Nephron (organoid): ENCODE measurements at regions not wholly inside any gene's neighbourhood (a gene's known extent, or its start where the extent isn't known, plus 50 kb on each side); places are given as distances from the start of the nearest gene placed in this dataset.

Experiments used
- H3K27ac Mint-ChIP-seq, 3 experiments: 2 replicates each; pipeline ENCODE4 v1.8.0; 2020; ENCODE audit warnings: mixed read lengths in 3 of 3, mild to moderate bottlenecking in 2 of 3, moderate library complexity in 1 of 3
- H3K27me3 Mint-ChIP-seq: 2 replicates; pipeline ENCODE4 v1.8.0; 2021; ENCODE audit warnings: low read depth, mild to moderate bottlenecking, moderate library complexity, mixed read lengths
- H3K36me3 Mint-ChIP-seq: 2 replicates; pipeline ENCODE4 v1.8.0; 2020; ENCODE audit warnings: low read depth, mixed read lengths
- H3K4me1 Mint-ChIP-seq: 2 replicates; pipeline ENCODE4 v1.8.0; 2020; ENCODE audit warnings: mixed read lengths
- H3K4me3 Mint-ChIP-seq, 3 experiments: 2 replicates each; pipeline ENCODE4 v1.8.0; 2020; ENCODE audit warnings: mild to moderate bottlenecking in 3 of 3, mixed read lengths in 3 of 3, moderate library complexity in 2 of 3
- H3K9me3 Mint-ChIP-seq: 2 replicates; pipeline ENCODE4 v1.8.0; 2020; ENCODE audit warnings: mixed read lengths
- CTCF ChIP-seq, 3 experiments: fragments of 200-600 bp; sonication (generic); IDR thresholded peaks; one replicate each; pipeline ENCODE4 v1.5.0; 2021; ENCODE audit warnings: antibody characterized with exemption in 3 of 3; ENCODE audit not compliant: unreplicated experiment in 3 of 3

GRCh38 chr5:4665911-4666310 lies 474.2 kb upstream of the ADAMTS16 start:
- no peak for TF ChIP-seq CTCF (IDR thresholded peaks at IDR 0.05; ENCODE audit: unreplicated experiment in 3 of 3)
- no peak overlapping the region for H3K27ac Mint-ChIP-seq
- H3K27me3 Mint-ChIP-seq, result peaks cover 6% of the 10 kb centered on the region
- no peaks in the 10 kb centered on the region for H3K36me3 Mint-ChIP-seq
- H3K4me1 Mint-ChIP-seq, result peaks cover 22% of the 10 kb centered on the region
- no peak overlapping the region for H3K4me3 Mint-ChIP-seq
- no peaks in the 10 kb centered on the region for H3K9me3 Mint-ChIP-seq

DNA sequence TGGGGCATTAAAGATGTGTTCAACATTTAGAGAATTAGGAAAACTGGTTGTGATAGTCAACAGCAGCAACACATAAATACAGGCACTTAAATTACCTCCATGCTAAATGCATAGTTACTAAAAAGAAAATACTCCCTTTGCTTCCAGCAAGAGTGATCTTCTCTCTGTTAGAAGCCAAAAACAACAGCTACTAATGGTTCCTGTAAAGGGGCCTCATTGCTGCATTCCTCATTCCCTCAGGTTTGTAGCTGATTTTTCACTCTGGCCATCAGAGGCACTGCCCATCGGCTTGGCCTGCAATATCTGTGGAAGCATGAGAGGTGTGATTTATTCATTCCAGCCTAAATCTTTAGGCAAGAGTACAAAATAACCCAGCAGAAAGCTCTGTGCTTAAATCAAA lies 466.0 kb upstream of the ADAMTS16 start:
- no peak for TF ChIP-seq CTCF (IDR thresholded peaks at IDR 0.05; ENCODE audit: unreplicated experiment in 3 of 3)
- Mint-ChIP-seq H3K9me3 (no peaks in the 10 kb centered on the region), H3K27me3 (peaks cover 4% of the 10 kb centered on the region), H3K4me1 (peaks cover 26% of the 10 kb centered on the region), H3K4me3 (peak overlapping the region in 1 of 3 experiments; percentile 34), H3K36me3 (no peaks in the 10 kb centered on the region), H3K27ac (peak overlapping the region; percentile 92 to 99 (median 96))

DNA sequence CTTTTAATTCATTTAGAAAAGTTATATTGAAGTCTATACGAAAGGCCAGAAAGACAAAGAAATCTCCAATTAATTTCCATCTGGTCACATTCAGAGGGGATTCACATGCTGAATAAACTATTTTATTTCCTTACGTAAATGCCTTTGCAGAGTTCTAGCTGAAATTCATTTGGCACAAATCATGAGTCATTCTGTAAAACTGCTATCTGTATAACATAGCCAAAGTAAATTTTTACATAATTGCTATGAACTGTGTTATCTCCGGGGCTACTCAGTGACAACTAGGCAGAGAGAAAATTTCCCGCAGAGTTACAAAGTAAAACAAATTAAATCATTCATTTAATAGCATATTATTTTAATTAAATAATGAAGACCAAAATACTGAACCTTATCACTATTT lies 463.2 kb upstream of the ADAMTS16 start:
- no peak for TF ChIP-seq CTCF (IDR thresholded peaks at IDR 0.05; ENCODE audit: unreplicated experiment in 3 of 3)
- peaks cover 4% of the 10 kb centered on the region for H3K27me3 Mint-ChIP-seq
- H3K9me3 Mint-ChIP-seq, result peaks cover 11% of the 10 kb centered on the region
- H3K27ac Mint-ChIP-seq, result no peak overlapping the region
- no peaks in the 10 kb centered on the region for H3K36me3 Mint-ChIP-seq
- no peak overlapping the region for H3K4me3 Mint-ChIP-seq
- H3K4me1 Mint-ChIP-seq, result peaks cover 26% of the 10 kb centered on the region

GRCh38 chr5:4684946-4685345 lies 455.2 kb upstream of the ADAMTS16 start:
- no peak overlapping the region for H3K27ac Mint-ChIP-seq
- no peaks in the 10 kb centered on the region for H3K27me3 Mint-ChIP-seq
- peaks cover 4% of the 10 kb centered on the region for H3K36me3 Mint-ChIP-seq
- H3K9me3 Mint-ChIP-seq, result peaks cover 27% of the 10 kb centered on the region
- H3K4me1 Mint-ChIP-seq, result no peaks in the 10 kb centered on the region
- TF ChIP-seq CTCF (IDR thresholded peaks at IDR 0.05; ENCODE audit: unreplicated experiment in 3 of 3), result no peak
- H3K4me3 Mint-ChIP-seq, result no peak overlapping the region

- TF ChIP-seq CTCF (IDR thresholded peaks at IDR 0.05; ENCODE audit: unreplicated experiment in 3 of 3), result no peak
- no peaks in the 10 kb centered on the region for H3K9me3 Mint-ChIP-seq
- H3K4me1 Mint-ChIP-seq, result peaks cover 26% of the 10 kb centered on the region
- H3K27ac Mint-ChIP-seq, result no peak overlapping the region
- H3K27me3 Mint-ChIP-seq, result no peaks in the 10 kb centered on the region
- no peak overlapping the region for H3K4me3 Mint-ChIP-seq
- H3K36me3 Mint-ChIP-seq, result no peaks in the 10 kb centered on the region
These were observed 441.5 kb upstream of the ADAMTS16 start for GRCh38 chr5:4698596-4698995.

DNA sequence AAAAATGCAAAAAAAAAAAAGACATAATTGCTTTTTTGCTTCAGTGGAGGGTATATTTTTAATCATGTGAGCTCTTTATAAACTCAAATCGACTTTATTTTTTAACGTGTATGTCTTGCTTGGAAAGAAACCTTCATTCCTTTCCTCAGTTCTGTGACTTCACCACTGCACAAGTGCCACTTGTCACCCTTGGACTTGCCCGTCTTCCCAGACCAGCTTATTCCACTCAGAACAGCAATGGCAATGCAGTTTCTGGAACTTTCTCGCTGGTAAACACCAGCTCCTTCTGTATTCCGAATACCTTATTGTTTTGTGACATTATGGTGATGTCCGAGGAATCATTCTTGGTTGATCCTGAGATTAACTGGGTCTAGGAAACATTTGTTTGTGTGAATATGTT lies 440.5 kb upstream of the ADAMTS16 start:
- no peak overlapping the region for H3K4me3 Mint-ChIP-seq
- no peaks in the 10 kb centered on the region for H3K9me3 Mint-ChIP-seq
- peak overlapping the region; percentile 79 to 90 (median 83) for H3K27ac Mint-ChIP-seq
- peaks cover 26% of the 10 kb centered on the region for H3K4me1 Mint-ChIP-seq
- H3K27me3 Mint-ChIP-seq, result no peaks in the 10 kb centered on the region
- no peaks in the 10 kb centered on the region for H3K36me3 Mint-ChIP-seq
- TF ChIP-seq CTCF (IDR thresholded peaks at IDR 0.05; ENCODE audit: unreplicated experiment in 3 of 3), result no peak
